GM10266 (cell line): ENCODE measurements at regions not wholly inside any gene's neighbourhood (a gene's known extent, or its start where the extent isn't known, plus 50 kb on each side); places are given as distances from the start of the nearest gene placed in this dataset.

Experiments
- DNase-seq: peaks from one replicate; pipeline ENCODE4 v3.0.0; 2012; ENCODE audit errors: extremely low spot score
- TF ChIP-seq, protein P1 (sequence below): IDR thresholded peaks from 2 replicates; pipeline ENCODE4 v1.5.1; 2012; ENCODE audit warnings: mild to moderate bottlenecking, low read depth; ENCODE audit not compliant: control insufficient read depth, insufficient read depth; ENCODE audit errors: missing control alignments

DNA sequence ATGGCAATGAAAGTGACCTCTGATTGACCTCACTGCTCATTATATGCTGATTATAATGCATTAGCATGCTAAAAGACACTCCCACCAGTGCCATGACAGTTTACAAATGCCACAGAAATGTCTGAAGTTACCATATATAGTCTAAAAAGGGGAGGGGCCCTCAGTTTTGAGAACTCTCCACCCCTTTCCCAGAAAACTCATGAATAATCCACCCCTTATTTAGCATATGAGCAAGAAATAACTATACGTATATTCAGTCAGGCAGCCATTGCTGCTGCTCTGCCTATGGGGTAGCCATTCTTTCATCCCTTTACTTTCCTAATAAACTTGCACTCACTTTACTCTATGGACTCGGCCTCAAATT is 163.1 kb downstream of the ESM1 start:
- DNase-seq: no peak
- TF ChIP-seq, protein P1, sequence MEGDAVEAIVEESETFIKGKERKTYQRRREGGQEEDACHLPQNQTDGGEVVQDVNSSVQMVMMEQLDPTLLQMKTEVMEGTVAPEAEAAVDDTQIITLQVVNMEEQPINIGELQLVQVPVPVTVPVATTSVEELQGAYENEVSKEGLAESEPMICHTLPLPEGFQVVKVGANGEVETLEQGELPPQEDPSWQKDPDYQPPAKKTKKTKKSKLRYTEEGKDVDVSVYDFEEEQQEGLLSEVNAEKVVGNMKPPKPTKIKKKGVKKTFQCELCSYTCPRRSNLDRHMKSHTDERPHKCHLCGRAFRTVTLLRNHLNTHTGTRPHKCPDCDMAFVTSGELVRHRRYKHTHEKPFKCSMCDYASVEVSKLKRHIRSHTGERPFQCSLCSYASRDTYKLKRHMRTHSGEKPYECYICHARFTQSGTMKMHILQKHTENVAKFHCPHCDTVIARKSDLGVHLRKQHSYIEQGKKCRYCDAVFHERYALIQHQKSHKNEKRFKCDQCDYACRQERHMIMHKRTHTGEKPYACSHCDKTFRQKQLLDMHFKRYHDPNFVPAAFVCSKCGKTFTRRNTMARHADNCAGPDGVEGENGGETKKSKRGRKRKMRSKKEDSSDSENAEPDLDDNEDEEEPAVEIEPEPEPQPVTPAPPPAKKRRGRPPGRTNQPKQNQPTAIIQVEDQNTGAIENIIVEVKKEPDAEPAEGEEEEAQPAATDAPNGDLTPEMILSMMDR: no peak

DNA sequence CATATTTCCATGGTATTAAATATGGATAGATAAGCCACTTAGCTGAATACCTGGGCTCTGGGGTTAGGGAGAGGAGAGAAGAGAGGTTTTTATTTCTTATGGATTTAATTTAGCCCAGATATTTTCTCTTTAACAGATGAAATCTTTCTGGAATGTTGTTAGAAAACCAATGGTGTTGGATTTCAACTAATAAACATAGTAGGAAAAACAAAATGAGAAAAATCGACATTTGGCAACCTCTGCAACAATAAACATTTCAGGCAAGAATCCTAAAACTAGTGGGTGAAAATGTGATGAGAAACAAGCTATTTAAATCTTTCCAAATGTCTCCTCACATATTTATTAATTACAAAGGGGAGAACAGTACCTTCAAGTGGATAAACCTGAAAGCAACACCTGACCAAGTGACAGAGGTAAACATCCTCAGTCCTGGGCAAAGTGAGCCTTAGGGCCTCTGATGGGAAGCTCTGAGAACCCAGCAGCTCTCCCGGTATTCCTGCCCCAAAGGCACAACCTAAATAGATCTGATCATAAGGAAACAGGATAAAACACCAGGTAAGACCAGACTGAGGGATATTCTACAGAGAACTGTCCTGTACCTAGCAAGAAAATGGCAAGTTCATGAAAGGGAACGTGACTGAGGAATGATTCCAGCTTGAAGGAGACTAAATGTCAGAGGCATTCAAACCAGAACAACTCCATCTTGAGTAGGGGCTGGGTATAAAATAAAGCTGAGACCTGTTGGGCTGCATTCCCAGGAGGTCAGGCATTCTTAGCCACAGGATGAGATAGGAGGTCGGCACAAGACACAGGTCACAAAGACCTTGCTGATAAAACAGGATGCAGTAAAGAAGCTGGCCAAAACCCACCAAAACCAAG is 163.7 kb downstream of the ESM1 start:
- TF ChIP-seq, protein P1: no peak
- no peak for DNase-seq

DNA sequence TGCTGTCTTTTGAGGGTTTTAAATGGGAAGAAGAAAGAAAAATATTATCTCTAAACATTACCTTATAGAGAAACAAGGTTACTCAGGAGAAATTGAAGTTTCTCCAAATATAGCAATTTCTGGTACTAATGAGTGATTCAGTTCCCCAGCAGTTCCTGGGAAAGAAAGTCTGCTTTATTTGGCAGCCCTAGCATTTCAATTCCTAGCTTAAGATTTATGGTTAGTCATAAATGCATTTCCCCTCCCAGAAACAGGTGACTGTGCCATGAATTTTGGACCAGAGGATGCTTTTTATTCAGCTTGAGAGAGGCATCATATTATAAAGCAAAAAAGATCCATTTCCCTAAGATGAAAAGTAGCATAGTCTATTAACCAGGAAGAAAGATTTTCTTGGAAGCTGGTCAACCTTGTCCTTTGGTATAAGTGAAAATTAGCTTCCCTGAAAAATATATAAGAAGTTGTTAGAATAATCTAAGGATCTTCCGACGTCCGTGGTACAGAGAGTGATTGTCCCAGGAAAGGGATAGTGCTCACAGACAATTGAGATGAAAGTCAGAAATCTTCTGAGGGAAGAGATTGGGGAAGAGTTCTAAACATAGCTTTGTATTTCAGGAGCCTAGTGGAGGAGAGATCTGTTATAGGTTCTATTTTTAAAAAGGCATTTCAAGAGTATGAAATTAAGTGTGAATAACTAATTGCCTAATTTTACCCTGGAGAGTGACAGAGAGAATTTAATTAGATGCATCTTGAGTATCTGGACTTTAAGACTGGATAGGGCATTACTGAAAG is 164.9 kb downstream of the ESM1 start:
- TF ChIP-seq, protein P1: no peak

DNA sequence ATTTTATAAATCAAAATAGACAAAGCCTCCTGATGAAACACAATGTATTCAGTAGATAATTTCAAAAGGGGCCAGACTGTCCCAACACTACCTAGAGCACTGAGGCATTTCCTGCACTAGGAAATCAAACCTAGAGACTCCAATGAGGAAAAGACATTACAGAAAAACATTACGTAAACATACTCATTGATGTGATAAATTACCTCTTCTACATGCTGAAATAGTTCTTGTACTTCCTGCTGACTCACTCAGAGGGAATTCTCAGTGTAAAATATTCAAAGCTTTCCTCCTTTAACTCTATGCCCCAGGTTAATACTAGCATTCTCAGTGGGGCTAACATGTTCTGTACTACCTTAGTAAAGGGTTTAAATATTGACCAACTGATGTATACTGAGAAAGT is 178.0 kb downstream of the ESM1 start:
- no peak for DNase-seq
- TF ChIP-seq, protein P1: no peak

More for the DNA sequence above, 164.9 kb downstream of the ESM1 start:
- no peak for DNase-seq

DNA sequence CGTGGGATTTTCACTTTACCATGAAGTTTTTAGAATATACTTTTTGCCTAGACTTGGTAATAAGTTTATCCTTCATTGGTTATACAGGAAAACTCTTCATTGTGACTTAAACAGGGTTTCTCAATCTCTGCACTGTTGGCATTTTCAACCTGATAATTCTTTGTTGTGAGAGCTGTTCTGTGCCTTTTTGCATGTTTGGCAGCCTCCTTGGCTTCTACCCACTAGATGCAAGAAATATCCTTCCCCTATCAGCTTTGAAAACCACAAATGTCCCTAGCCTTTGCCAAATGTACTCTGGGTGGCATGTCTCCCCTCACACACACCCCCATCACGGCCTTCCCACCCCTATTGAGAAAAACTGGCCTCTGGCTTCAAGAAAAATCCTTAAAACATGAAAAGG is 180.9 kb downstream of the ESM1 start:
- DNase-seq: no peak

DNA sequence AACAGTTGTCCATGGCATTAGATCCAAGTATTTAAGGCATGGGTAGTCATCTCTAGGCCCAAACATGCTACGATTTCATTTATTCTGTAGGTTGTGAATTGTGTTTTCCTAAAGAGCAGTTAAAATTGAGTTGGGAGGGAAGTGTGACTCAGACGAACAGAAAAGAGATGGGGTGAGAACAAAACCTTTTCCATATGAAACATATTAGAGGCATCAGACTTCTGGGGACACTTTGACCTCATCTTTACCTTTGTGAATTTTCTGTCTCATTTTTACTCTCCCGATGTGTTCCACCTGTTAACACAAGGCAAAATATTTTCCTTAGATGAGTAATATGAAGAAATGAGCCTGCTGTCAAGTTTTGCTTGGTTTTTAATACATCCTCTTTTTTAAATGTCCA is 181.3 kb downstream of the ESM1 start:
- DNase-seq: no peak
- TF ChIP-seq, protein P1: no peak

More for the DNA sequence above, 180.9 kb downstream of the ESM1 start:
- TF ChIP-seq, protein P1: no peak
